Ectodermal cell (in vitro differentiated cells): ENCODE measurements at regions not wholly inside any gene's neighbourhood (a gene's known extent, or its start where the extent isn't known, plus 50 kb on each side); places are given as distances from the start of the nearest gene placed in this dataset.

Experiments used
- H3K27ac ChIP-seq: 2 replicates; pipeline ENCODE4 v1.7.0; 2013; ENCODE audit warnings: mild to moderate bottlenecking, low read depth, low read length; ENCODE audit not compliant: insufficient read depth, poor library complexity, severe bottlenecking
- H3K27me3 ChIP-seq: 2 replicates; pipeline ENCODE4 v1.7.0; 2013; ENCODE audit warnings: mild to moderate bottlenecking, low read length; ENCODE audit not compliant: insufficient read depth, control insufficient read depth, poor library complexity, severe bottlenecking
- H3K36me3 ChIP-seq: one replicate; pipeline ENCODE4 v1.7.0; 2013; ENCODE audit warnings: low read length; ENCODE audit not compliant: control insufficient read depth, insufficient read depth
- H3K4me1 ChIP-seq: one replicate; pipeline ENCODE4 v1.7.0; 2013; ENCODE audit warnings: low read length; ENCODE audit not compliant: control insufficient read depth, insufficient read depth
- H3K4me3 ChIP-seq: 2 replicates; pipeline ENCODE4 v1.7.0; 2013; ENCODE audit warnings: low read depth, low read length, control low read depth; ENCODE audit not compliant: insufficient read depth
- H3K9me3 ChIP-seq: 2 replicates; pipeline ENCODE4 v1.7.0; 2013; ENCODE audit warnings: mild to moderate bottlenecking, low read length, moderate library complexity; ENCODE audit not compliant: control insufficient read depth
- WGBS, 2 experiments: methylation state at CpG; one replicate each; pipeline ENCODE4 v1.1.7; 2013; ENCODE audit warnings: missing lambda C conversion rate in 2 of 2; 5-methylcytosine and 5-hydroxymethylcytosine counted together

DNA sequence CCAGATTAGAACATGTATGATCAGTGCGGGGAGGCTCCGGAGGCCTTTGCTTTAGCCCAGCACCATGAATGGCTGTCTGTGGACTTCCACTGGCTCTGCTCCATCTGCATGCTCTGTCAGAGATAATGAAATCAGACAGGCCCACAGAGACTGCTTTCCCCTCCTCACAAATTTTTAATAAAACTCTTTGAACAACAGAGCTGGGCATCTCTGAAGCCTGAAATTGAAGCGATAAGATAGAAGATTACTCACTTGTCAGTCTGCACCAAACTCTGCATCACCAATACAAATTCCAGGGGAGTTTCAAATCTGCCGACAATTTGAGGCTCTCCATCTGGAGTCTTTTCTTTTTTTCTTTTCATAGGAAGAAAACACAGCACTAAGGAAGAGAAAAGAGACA lies 110.0 kb downstream of the DYRK2 start:
- WGBS, 2 experiments, result 99% methylated on average over 4 of the region's 4 CpGs
- no peak overlapping the region for H3K27ac ChIP-seq

GRCh38 chr12:67759829-67760228 lies 111.3 kb downstream of the DYRK2 start:
- H3K9me3 ChIP-seq, result no peaks in the 10 kb centered on the region
- H3K27me3 ChIP-seq, result no peaks in the 10 kb centered on the region
- H3K36me3 ChIP-seq, result no peaks in the 10 kb centered on the region
- WGBS, 2 experiments, result 92 to 93% methylated on average over 3 of the region's 3 CpGs
- no peak overlapping the region for H3K27ac ChIP-seq
- peaks cover 6% of the 10 kb centered on the region for H3K4me1 ChIP-seq
- no peak overlapping the region for H3K4me3 ChIP-seq

More for the DNA sequence above, 110.0 kb downstream of the DYRK2 start:
- H3K4me3 ChIP-seq, result no peak overlapping the region
- no peaks in the 10 kb centered on the region for H3K36me3 ChIP-seq
- H3K9me3 ChIP-seq, result no peaks in the 10 kb centered on the region
- no peaks in the 10 kb centered on the region for H3K27me3 ChIP-seq
- peaks cover 6% of the 10 kb centered on the region for H3K4me1 ChIP-seq

DNA sequence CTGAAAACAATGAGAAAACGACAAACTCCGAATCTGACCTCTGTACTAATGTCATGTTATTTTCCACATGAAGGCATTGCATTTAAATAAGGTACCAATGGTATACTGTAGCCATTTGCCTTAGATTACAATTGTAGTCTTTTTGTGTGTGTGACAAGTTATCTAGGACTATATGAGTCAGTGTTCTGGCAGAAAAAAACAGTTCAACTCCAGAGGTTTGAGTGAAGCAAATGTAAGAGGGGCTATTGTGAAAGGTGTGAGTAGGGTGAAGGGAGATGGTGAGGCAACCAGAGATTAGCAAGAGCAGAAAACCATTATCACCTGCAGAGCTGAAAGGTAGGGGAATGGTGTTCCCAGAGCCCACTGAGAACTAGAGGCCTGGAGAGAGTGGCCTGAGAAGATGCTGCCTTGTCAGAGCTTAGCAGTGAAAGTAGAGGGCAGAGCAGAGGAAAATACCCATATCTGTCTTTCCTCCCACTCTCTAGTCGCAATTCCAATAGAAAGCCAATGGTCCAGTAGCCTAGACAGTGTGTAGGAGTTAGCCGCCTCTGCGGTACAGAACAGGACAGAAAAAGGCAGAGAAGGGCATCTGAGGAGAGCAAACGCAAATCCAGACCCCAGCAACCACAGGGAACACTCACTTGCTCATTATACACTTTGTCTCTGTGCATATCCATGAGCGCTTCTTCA lies 112.2 kb downstream of the DYRK2 start:
- Histone ChIP-seq H3K4me3 (no peak overlapping the region), H3K4me1 (peaks cover 6% of the 10 kb centered on the region), H3K9me3 (no peaks in the 10 kb centered on the region), H3K27me3 (no peaks in the 10 kb centered on the region), H3K27ac (no peak overlapping the region), H3K36me3 (no peaks in the 10 kb centered on the region)
- WGBS, 2 experiments, result 93 to 99% methylated on average over 7 of the region's 7 CpGs

GRCh38 chr12:67761566-67761965 lies 113.0 kb downstream of the DYRK2 start:
- Histone ChIP-seq H3K27me3 (no peaks in the 10 kb centered on the region), H3K4me3 (no peak overlapping the region), H3K27ac (no peak overlapping the region), H3K4me1 (peaks cover 6% of the 10 kb centered on the region), H3K9me3 (no peaks in the 10 kb centered on the region), H3K36me3 (no peaks in the 10 kb centered on the region)
- 88 to 100% methylated on average over 1 of the region's 3 CpGs for WGBS, 2 experiments

DNA sequence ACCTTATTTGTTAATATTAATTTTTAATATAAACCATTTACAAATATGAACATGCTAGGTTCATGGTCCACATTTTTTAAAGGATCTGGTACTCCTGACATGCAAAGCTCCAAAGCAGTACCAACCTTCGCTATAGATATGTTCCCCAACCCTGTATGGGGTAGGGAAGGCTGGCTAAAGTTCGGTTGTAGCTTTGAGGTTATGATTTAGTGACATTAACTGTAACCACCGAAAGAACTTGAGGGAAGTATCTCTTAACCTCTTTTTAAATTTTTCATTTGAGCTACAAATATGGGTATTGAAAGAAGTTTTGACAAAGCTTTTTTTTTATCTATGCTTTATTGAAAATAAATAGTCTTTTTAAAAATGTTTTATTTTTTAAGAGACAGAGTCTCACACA lies 115.5 kb downstream of the DYRK2 start:
- no peaks in the 10 kb centered on the region for H3K9me3 ChIP-seq
- no peak overlapping the region for H3K27ac ChIP-seq
- no peaks in the 10 kb centered on the region for H3K27me3 ChIP-seq
- 91 to 100% methylated on average over 1 to 3 of the region's 3 CpGs for WGBS, 2 experiments
- peaks cover 6% of the 10 kb centered on the region for H3K4me1 ChIP-seq
- no peaks in the 10 kb centered on the region for H3K36me3 ChIP-seq
- H3K4me3 ChIP-seq, result no peak overlapping the region

GRCh38 chr12:67764946-67765619 lies 116.5 kb downstream of the DYRK2 start:
- Histone ChIP-seq H3K4me3 (no peak overlapping the region), H3K36me3 (no peaks in the 10 kb centered on the region), H3K4me1 (peaks cover 6% of the 10 kb centered on the region), H3K9me3 (no peaks in the 10 kb centered on the region), H3K27me3 (no peaks in the 10 kb centered on the region), H3K27ac (no peak overlapping the region)
- WGBS, 2 experiments, result 88 to 94% methylated on average over 5 of the region's 5 CpGs

GRCh38 chr12:67765776-67766766 lies 117.5 kb downstream of the DYRK2 start:
- no peaks in the 10 kb centered on the region for H3K27me3 ChIP-seq
- no peak overlapping the region for H3K27ac ChIP-seq
- H3K9me3 ChIP-seq, result no peaks in the 10 kb centered on the region
- H3K36me3 ChIP-seq, result no peaks in the 10 kb centered on the region
- H3K4me1 ChIP-seq, result peaks cover 6% of the 10 kb centered on the region
- 74 to 75% methylated on average over 6 of the region's 7 CpGs for WGBS, 2 experiments
- H3K4me3 ChIP-seq, result no peak overlapping the region

DNA sequence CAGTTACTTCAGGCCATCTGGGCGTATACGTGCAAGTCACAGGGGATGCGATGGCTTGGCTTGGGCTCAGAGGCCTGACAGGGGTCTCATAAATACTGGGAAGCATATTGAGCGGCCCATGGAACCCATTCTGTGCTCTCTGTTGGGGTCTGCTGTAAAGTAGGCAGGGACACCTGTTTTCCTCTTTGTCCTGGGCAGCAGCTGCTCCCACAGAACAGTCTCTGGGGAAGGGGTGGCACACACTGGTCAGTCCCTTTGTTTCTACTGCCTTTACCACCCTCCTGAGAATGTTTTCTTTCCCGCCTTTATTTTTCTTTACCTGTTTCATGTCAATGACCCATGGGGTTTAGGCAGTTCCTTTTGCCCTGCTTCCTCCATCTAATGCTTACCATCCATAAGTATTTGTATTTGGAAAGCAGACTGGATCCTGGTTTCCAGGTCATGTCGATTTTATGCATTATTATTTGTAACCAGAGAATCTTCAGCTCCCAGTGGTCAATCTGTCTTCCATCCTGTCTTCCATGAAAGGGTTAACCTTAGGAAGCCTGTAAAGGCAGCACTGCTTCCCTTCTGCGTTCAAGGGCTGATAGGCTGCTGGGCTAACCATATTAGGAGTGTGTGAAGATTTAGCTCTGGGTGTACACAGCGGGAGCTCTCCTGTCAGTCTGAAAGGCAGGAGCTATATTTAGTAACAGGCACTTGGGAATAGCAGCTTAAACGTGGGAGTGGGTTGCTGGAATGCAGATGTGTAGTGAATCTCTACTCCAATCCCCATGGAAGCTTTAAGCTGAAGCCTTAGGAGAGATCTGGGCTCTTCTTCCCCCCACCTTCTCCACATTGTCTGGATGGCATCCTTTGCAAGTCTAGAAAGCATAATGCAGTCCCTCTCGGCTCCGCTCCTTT lies 124.0 kb downstream of the DYRK2 start:
- Histone ChIP-seq H3K27me3 (no peaks in the 10 kb centered on the region), H3K4me1 (peaks cover 15% of the 10 kb centered on the region), H3K9me3 (no peaks in the 10 kb centered on the region), H3K4me3 (peak overlapping the region; percentile 1), H3K27ac (peak overlapping the region; percentile 67), H3K36me3 (no peaks in the 10 kb centered on the region)
- 35 to 39% methylated on average over 8 to 11 of the region's 11 CpGs for WGBS, 2 experiments

GRCh38 chr12:67773896-67774295 lies 125.4 kb downstream of the DYRK2 start:
- WGBS, 2 experiments, result 79 to 93% methylated on average over 2 of the region's 2 CpGs
- Histone ChIP-seq H3K4me3 (no peak overlapping the region), H3K9me3 (no peaks in the 10 kb centered on the region), H3K27ac (no peak overlapping the region), H3K4me1 (peaks cover 15% of the 10 kb centered on the region), H3K27me3 (no peaks in the 10 kb centered on the region), H3K36me3 (no peaks in the 10 kb centered on the region)
